Testis (tissue), 2 donors: ENCODE measurements at regions not wholly inside any gene's neighbourhood (a gene's known extent, or its start where the extent isn't known, plus 50 kb on each side); places are given as distances from the start of the nearest gene placed in this dataset.

Experiments used
- POLR2A ChIP-seq: fragments of 450-650 bp; IDR thresholded peaks from one replicate; pipeline ENCODE4 v1.6.1; 2017; ENCODE audit warnings: antibody characterized with exemption, mild to moderate bottlenecking, moderate library complexity
- TF ChIP-seq, protein P1 (sequence below), 3 experiments: fragments of 450-650 bp in 2 of 3; fragments of 200-600 bp in 1 of 3; sonication (generic) in 1 of 3; IDR thresholded peaks; one replicate each; pipeline ENCODE4 v1.5.1; 2016 to 2019; ENCODE audit warnings: antibody characterized with exemption in 3 of 3, mild to moderate bottlenecking in 2 of 3, moderate library complexity in 1 of 3

DNA sequence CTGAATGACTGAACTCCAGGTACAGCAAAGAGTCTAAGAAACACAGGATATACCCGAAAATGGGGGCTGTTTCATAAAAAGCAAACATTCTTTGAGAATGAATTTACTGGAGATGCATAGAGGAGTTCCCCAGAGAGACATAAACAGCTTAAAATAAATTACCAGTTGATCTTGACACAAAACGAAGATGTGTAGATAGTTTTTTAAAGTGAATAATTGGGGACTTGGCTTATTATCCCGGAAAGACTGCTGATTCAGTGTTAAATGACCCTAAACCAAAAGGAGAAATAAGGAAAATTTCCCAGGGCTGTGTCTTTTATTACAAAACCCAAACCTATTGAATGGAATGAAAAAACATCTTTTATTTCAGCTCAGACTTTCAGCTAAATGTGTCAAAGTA, 1052.8 kb upstream of the TMEM132C start:
- TF ChIP-seq, protein P1, sequence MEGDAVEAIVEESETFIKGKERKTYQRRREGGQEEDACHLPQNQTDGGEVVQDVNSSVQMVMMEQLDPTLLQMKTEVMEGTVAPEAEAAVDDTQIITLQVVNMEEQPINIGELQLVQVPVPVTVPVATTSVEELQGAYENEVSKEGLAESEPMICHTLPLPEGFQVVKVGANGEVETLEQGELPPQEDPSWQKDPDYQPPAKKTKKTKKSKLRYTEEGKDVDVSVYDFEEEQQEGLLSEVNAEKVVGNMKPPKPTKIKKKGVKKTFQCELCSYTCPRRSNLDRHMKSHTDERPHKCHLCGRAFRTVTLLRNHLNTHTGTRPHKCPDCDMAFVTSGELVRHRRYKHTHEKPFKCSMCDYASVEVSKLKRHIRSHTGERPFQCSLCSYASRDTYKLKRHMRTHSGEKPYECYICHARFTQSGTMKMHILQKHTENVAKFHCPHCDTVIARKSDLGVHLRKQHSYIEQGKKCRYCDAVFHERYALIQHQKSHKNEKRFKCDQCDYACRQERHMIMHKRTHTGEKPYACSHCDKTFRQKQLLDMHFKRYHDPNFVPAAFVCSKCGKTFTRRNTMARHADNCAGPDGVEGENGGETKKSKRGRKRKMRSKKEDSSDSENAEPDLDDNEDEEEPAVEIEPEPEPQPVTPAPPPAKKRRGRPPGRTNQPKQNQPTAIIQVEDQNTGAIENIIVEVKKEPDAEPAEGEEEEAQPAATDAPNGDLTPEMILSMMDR (IDR thresholded peaks at IDR 0.05), result no peak
- TF ChIP-seq POLR2A, result no peak
